ENCODE measurements at regions not wholly inside any gene's neighbourhood (a gene's known extent, or its start where the extent isn't known, plus 50 kb on each side); places are given as distances from the start of the nearest gene placed in this dataset.

- no peaks in the 10 kb centered on the region for H3K4me1 ChIP-seq (replicated peaks; ENCODE audit: insufficient read depth)
- DNase-seq = no peak
- no peaks in the 10 kb centered on the region for H3K9me2 ChIP-seq (ENCODE audit: insufficient read depth)
- H3K9me3 ChIP-seq (ENCODE audit: insufficient read depth, low read depth) = no peaks in the 10 kb centered on the region
- BruUV-seq (replicated peaks) = no TSS peak
- no peaks in the 10 kb centered on the region for H3K36me3 ChIP-seq (ENCODE audit: low read depth)
- H2AFZ ChIP-seq = no peak overlapping the region
- H3K27me3 ChIP-seq (ENCODE audit: insufficient read depth, low read depth) = no peaks in the 10 kb centered on the region
- no peaks in the 10 kb centered on the region for H4K20me1 ChIP-seq (ENCODE audit: insufficient read depth)
- H3K4me2 ChIP-seq = no peak overlapping the region
- ChIA-PET CTCF (no interaction called here), POLR2A (ENCODE audit: unreplicated experiment) (no interaction called here)
- no peak overlapping the region for H3K4me3 ChIP-seq
- no peaks in the 10 kb centered on the region for H3F3A ChIP-seq (ENCODE audit: insufficient read depth, low read depth)
- intact Hi-C loops (cut with micrococcal nuclease; ENCODE audit: unreplicated experiment) = no loop called here
- no peak overlapping the region for H3K27ac ChIP-seq
- H3K79me2 ChIP-seq (ENCODE audit: low read depth) = no peaks in the 10 kb centered on the region
- TF ChIP-seq CTCF (conservative IDR thresholded peaks at IDR 0.05) (no peak), EZH2 (IDR thresholded peaks at IDR 0.05; ENCODE audit: low read depth) (no peak)
These were observed 1103.0 kb upstream of the PHF14 start for GRCh38 chr7:9870674-9871073.

GRCh38 chr7:9874182-9874581 lies 1099.5 kb upstream of the PHF14 start:
- H3K4me1 ChIP-seq (replicated peaks; ENCODE audit: insufficient read depth) = no peaks in the 10 kb centered on the region
- no peaks in the 10 kb centered on the region for H3K9me2 ChIP-seq (ENCODE audit: insufficient read depth)
- BruUV-seq (replicated peaks) = no TSS peak
- no peaks in the 10 kb centered on the region for H3K36me3 ChIP-seq (ENCODE audit: low read depth)
- no peak overlapping the region for H3K4me3 ChIP-seq
- no peak overlapping the region for H2AFZ ChIP-seq
- no peak overlapping the region for H3K4me2 ChIP-seq
- no peaks in the 10 kb centered on the region for H3K79me2 ChIP-seq (ENCODE audit: low read depth)
- H4K20me1 ChIP-seq (ENCODE audit: insufficient read depth) = no peaks in the 10 kb centered on the region
- CTCF ChIA-PET = no interaction called here
- no peaks in the 10 kb centered on the region for H3F3A ChIP-seq (ENCODE audit: insufficient read depth, low read depth)
- no peak for DNase-seq
- TF ChIP-seq EZH2 (IDR thresholded peaks at IDR 0.05; ENCODE audit: low read depth) (no peak), CTCF (conservative IDR thresholded peaks at IDR 0.05) (no peak)
- intact Hi-C loops (cut with micrococcal nuclease; ENCODE audit: unreplicated experiment) = no loop called here
- H3K9me3 ChIP-seq (ENCODE audit: insufficient read depth, low read depth) = no peaks in the 10 kb centered on the region
- POLR2A ChIA-PET (ENCODE audit: unreplicated experiment) = no interaction called here
- H3K27ac ChIP-seq = no peak overlapping the region
- no peaks in the 10 kb centered on the region for H3K27me3 ChIP-seq (ENCODE audit: insufficient read depth, low read depth)

GRCh38 chr7:9876053-9876452 lies 1097.6 kb upstream of the PHF14 start:
- ChIA-PET POLR2A (ENCODE audit: unreplicated experiment) (no interaction called here), CTCF (no interaction called here)
- no peak overlapping the region for H3K4me2 ChIP-seq
- no peaks in the 10 kb centered on the region for H3K9me3 ChIP-seq (ENCODE audit: insufficient read depth, low read depth)
- H3K4me1 ChIP-seq (replicated peaks; ENCODE audit: insufficient read depth) = no peaks in the 10 kb centered on the region
- no peaks in the 10 kb centered on the region for H4K20me1 ChIP-seq (ENCODE audit: insufficient read depth)
- no peak overlapping the region for H3K27ac ChIP-seq
- no peaks in the 10 kb centered on the region for H3K36me3 ChIP-seq (ENCODE audit: low read depth)
- TF ChIP-seq CTCF (conservative IDR thresholded peaks at IDR 0.05) (no peak), EZH2 (IDR thresholded peaks at IDR 0.05; ENCODE audit: low read depth) (no peak)
- H3K9me2 ChIP-seq (ENCODE audit: insufficient read depth) = no peaks in the 10 kb centered on the region
- BruUV-seq (replicated peaks) = no TSS peak
- no peak for DNase-seq
- H3K4me3 ChIP-seq = no peak overlapping the region
- intact Hi-C loops (cut with micrococcal nuclease; ENCODE audit: unreplicated experiment) = no loop called here
- H3F3A ChIP-seq (ENCODE audit: insufficient read depth, low read depth) = no peaks in the 10 kb centered on the region
- no peaks in the 10 kb centered on the region for H3K27me3 ChIP-seq (ENCODE audit: insufficient read depth, low read depth)
- H3K79me2 ChIP-seq (ENCODE audit: low read depth) = no peaks in the 10 kb centered on the region
- H2AFZ ChIP-seq = no peak overlapping the region
